GM19324 (cell line): ENCODE measurements at regions not wholly inside any gene's neighbourhood (a gene's known extent, or its start where the extent isn't known, plus 50 kb on each side); places are given as distances from the start of the nearest gene placed in this dataset.

ENCODE experiments used
- ATAC-seq: cut with Tn5 transposase; IDR thresholded peaks from one replicate; pipeline ENCODE4 v1.9.1; 2021; ENCODE audit warnings: mild to moderate bottlenecking, moderate library complexity; ENCODE audit not compliant: unreplicated experiment, low FRiP score

- no peak for ATAC-seq
These were observed 49.9 kb upstream of the ARL4C start for GRCh38 chr2:234546770-234547169.
